HFF-Myc (cell line): ENCODE measurements at regions not wholly inside any gene's neighbourhood (a gene's known extent, or its start where the extent isn't known, plus 50 kb on each side); places are given as distances from the start of the nearest gene placed in this dataset.

ENCODE experiments used
- DNase-seq: peaks from one replicate; pipeline ENCODE4 v3.0.0-alpha.2; 2011; ENCODE audit warnings: low read depth; ENCODE audit errors: extremely low read depth
- H3K4me3 ChIP-seq: replicated peaks from 2 replicates; pipeline ENCODE4 v1.5.1; 2011; ENCODE audit warnings: low read depth, mild to moderate bottlenecking, control low read depth, low read length
- TF ChIP-seq, protein P1 (sequence below): IDR thresholded peaks from 2 replicates; pipeline ENCODE4 v1.5.1; 2012; ENCODE audit warnings: mild to moderate bottlenecking, low read depth, low read length, control low read depth; ENCODE audit errors: missing control alignments

DNA sequence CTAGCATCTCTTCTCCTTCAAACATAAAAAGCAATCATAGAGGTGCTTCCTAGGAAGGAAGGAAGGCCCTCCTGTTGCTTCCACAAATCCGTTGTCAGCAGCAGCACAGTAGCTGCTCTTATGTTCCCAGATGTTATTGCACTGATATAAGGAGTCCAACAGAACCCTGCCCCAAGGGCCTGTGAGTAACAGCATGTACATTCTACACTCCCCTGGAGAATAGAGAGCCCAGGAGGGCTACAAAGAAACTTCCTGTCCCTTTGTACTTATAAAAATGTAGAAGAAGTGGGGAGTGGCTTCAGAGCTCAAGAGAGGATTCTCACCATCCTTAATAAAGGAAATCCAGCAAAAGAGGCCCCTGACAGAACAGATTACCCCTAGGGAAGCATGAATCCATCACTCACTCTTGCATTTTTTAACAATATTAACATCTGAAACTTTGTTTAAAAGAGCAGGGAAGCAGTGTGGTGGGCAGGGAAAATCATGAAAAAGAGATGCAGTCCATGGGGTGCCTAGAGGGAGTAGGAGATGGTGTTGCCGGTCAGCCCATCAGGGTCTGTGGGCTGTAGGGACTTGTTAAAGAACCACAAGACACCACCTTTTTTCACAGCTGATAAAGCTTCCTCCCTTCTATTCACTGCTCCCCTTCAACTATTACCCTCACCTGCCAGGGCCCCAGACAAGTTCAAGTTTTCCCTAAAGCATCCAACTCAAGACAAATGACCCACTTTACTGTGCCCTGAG lies 104.5 kb upstream of the ADGRF1 start:
- no peak overlapping the region for H3K4me3 ChIP-seq
- TF ChIP-seq, protein P1, sequence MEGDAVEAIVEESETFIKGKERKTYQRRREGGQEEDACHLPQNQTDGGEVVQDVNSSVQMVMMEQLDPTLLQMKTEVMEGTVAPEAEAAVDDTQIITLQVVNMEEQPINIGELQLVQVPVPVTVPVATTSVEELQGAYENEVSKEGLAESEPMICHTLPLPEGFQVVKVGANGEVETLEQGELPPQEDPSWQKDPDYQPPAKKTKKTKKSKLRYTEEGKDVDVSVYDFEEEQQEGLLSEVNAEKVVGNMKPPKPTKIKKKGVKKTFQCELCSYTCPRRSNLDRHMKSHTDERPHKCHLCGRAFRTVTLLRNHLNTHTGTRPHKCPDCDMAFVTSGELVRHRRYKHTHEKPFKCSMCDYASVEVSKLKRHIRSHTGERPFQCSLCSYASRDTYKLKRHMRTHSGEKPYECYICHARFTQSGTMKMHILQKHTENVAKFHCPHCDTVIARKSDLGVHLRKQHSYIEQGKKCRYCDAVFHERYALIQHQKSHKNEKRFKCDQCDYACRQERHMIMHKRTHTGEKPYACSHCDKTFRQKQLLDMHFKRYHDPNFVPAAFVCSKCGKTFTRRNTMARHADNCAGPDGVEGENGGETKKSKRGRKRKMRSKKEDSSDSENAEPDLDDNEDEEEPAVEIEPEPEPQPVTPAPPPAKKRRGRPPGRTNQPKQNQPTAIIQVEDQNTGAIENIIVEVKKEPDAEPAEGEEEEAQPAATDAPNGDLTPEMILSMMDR, result no peak
- DNase-seq, result no peak

DNA sequence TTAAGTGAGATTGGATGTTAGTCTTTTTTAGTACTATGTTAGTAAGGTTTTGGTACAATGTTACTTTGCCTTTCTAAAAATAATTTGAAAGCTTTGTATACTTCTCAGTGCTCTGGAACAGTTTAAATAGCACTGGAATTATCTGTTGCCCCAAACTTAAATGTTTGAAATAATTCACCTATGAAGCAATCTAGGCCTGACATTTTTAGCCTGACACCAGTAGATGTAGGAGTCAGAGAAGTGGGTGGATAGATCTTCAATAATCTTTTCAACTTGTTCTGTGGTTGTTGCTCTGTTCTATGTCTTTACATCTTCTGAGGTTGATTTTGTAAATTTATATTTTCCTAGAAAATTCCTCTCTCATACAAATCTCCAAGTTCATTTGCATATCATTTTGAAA lies 103.1 kb upstream of the ADGRF1 start:
- DNase-seq, result no peak
- TF ChIP-seq, protein P1, result no peak
- no peak overlapping the region for H3K4me3 ChIP-seq

DNA sequence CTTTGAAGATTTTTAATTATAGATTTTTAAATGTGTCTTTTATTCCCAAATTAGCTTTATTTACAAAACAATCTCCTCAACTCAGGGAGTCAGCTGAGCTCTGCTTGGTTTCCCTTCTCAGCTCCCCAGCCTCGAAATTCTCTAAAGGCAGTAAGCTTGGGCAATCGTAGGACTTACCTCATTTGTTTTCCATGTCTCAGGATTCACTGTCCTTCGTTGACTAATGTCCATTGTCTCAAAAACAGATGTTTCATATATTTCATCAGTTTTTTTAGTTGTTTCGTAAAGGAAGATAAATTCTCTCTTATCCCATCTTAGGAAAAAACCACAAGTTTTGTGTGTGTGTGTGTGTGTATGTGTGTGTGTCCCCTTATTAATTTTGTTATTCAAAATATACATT lies 102.2 kb upstream of the ADGRF1 start:
- no peak overlapping the region for H3K4me3 ChIP-seq
- no peak for DNase-seq
- TF ChIP-seq, protein P1, result no peak

DNA sequence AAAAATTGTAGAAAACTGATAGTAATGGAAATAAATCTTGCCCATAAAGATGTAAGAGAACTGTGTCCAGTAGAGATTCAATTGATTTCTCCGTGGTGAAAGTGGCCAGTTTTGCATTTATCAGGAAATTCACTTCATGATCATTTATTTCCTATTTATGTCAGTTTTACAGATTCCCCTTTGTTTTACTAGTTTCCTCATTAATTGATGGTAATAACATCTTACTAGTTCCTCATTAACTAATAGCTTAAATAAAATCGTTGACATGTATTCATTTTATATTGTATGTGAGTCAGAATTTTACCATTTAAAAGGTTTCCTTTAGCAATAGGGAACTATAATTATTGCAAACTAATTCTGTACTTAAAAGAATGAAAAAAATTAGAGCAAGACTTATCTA lies 99.8 kb upstream of the ADGRF1 start:
- H3K4me3 ChIP-seq, result no peak overlapping the region
- TF ChIP-seq, protein P1, result no peak
- DNase-seq, result no peak

DNA sequence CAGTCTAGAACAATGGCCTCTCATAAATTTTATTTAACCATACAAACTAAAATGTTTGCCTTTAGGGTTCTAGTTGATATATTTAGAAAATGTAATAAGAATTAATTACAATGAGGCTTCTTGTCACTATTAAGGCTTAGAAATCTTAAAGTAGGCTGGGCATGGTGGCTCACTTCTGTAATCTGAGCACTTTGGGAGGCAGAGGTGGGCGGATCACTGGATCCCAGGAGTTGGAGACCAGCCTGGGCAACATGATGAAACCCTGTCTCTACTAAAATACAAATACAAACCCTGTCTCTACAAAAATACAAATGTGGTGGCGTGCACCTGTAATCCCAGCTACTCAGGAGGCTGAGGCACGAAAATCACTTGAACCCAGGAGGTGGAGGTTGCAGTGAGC lies 99.0 kb upstream of the ADGRF1 start:
- no peak for DNase-seq
- no peak overlapping the region for H3K4me3 ChIP-seq
- TF ChIP-seq, protein P1, result no peak

DNA sequence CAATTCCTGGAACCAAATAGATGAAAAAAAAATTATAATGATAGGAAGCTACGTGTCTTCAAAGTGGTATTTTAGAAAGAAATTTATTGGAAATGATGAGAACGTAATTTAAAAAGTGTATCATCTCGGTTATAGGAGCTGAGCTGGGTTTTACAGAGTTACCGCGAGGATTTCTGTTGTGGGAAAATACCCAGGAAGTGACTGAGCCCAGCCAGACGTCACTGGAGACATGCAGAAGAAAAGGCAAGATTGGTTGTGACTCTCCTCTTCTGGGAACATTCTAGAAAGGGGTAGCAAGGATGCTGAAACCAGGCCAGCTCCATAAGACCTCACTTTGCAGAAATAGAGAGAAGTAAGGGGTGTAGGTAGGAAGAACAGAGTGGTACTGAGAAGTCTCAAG lies 95.9 kb upstream of the ADGRF1 start:
- TF ChIP-seq, protein P1, result no peak
- no peak for DNase-seq
- no peak overlapping the region for H3K4me3 ChIP-seq

DNA sequence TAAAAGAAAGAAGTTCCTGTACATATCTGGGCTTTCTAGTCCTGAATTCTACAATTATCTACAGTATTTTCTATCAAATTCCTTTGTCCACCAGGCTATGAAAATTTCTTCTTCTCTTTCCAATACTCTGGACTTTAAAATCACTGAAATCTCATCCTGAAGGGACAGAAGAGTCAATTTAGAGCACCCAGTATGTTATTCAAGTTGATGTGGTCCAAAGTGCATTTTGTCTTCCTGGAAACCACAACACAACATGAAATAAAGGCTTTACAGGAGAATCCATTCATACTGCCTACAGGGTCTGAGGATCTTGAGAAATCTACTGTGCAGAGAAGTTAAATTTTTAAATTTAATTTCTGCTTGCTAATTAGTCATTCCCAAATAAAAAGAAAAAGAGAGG lies 94.9 kb upstream of the ADGRF1 start:
- TF ChIP-seq, protein P1, result no peak
- no peak for DNase-seq
- H3K4me3 ChIP-seq, result no peak overlapping the region
